CD1c-positive myeloid dendritic cell (primary cell): ENCODE measurements at regions not wholly inside any gene's neighbourhood (a gene's known extent, or its start where the extent isn't known, plus 50 kb on each side); places are given as distances from the start of the nearest gene placed in this dataset.
"Not testable (repeated sequence)": the region's sequence is repeated elsewhere in the genome, so short reads cannot be mapped to it uniquely, and the experiment has no call there.

Source experiments
- DNase-seq: peaks from one replicate; pipeline ENCODE4 v3.0.0-alpha.2; 2016; ENCODE audit errors: extremely low spot score

- no peak for DNase-seq
Observed at GRCh38 chr12:108423486-108423885, 84.4 kb upstream of the CMKLR1 start.

DNA sequence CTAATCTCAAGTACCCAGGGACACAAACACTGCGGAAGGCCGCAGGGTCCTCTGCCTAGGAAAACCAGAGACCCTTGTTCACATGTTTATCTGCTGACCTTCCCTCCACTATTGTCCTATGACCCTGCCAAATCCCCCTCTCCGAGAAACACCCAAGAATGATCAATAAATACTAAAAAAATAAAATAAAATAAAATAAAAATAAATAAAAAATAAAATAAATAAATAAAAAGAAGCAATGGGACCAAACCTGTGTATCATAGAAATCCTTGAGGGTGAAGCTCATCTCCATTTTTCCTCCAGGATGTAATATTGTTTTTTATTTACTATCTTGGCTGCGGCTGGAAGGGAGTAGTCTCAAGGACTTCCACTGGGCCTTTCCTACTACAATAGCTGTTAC is 82.0 kb upstream of the CMKLR1 start:
- not testable (repeated sequence) for DNase-seq

- not testable (repeated sequence) for DNase-seq
Observed at GRCh38 chr12:108420421-108420820, 81.3 kb upstream of the CMKLR1 start.

DNA sequence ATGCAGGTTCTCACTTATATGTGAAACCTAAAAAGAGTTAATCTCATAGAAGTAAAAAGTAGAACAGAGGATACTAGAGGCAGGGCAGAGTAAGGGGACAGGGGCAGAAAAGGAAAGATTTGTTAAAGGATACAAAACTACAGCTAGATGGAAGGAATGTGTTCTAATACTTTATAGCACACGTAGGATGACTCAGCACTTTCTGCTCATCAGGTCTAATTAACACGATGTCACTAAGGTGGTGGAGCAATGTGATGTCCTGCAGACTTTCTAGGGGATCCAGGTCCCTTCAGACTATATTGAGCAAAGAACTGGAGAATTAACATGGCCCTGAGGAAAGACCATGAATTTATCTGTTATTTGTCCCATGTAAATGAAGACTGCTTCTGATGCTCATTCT is 80.8 kb upstream of the CMKLR1 start:
- no peak for DNase-seq

- DNase-seq = no peak
Observed at GRCh38 chr12:108418164-108418890, 79.2 kb upstream of the CMKLR1 start.

DNA sequence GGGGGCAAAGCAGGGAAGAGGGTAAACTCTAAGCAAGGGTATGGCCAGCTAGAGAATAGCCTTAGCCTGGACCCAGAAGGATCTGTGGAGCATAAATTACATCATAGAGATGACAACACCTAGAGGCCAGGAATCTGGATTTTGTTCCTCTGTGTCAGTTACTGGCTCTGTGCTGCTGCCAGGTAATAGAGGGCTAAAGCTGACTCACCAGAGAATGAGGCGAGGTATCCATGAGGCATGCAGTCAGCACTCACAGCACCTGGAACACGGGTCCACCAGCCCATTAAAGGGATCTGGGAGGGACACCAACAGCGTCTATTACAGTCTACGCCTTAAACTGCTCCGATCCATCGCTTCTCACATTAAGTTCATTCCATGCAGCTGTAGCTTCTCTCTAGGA is 74.9 kb upstream of the CMKLR1 start:
- DNase-seq = no peak

- no peak for DNase-seq
Observed at GRCh38 chr12:108410689-108411088, 71.6 kb upstream of the CMKLR1 start.

GRCh38 chr12:108409481-108409880 is 70.4 kb upstream of the CMKLR1 start:
- no peak for DNase-seq

DNA sequence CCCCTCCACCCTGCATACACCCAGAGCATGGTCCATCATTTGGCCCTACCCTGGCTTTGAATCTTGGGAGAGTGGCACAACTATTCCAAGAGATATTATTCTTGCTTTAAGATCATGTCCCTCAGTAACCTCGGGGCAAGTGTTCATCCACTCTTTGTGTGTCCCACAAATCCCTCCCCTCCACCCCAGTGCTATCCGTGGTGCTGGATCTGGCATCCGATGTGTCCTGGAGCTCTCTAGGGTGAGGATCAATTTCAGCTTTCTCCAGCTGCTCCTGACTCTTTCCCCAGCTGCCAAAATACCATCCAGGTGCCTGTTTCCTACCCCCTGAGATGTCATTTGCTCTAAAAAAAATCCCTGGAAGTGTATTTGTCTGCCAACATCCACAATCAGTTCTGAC is 64.8 kb upstream of the CMKLR1 start:
- DNase-seq = no peak

DNA sequence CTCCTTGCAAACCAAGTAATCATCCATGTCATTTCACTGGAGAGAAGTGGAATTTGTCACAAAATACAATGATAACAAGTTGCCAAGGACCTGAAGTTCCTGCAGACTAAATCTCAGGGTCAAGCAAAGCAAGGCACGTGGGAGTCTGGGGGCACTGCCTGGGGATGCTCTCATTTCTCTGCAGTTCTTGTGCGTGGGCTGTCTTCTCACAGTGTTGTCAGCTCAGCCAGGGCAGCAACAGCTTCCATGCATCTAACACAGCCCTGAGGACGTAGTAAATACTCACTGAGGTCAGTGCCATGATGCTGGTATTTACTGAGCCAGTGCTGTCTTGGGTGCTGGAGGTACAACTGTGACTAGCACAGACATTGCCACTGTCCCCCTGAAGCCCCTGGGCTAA is 62.9 kb upstream of the CMKLR1 start:
- DNase-seq = no peak

DNA sequence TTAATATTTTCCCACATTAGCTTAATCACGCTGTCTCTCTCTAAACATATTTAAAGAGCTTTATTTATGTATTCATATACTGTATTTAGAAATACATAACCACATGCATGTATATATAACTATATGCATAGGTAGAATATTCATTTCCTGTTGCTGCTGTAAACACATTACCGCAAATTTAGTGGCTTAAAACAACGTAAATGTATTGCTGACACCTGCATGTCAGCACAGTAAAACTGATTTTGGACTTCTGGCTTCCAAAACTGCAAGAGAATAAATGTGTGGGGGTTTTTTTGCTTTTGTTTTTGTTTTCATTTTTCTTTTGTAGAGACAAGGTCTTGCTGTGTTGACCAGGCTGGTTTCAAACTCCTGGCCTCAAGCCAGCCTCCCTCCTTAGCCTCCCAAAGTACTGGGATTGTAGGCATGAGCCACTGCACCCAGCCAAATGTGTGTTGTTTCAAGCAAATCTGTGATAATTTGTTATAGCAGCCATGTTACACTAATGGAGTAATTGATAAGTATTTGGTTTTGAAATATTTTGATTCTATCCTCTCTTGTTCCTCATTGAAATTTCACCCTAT is 61.9 kb upstream of the CMKLR1 start:
- DNase-seq = no peak

- DNase-seq = no peak
Observed at GRCh38 chr12:108400481-108400880, 61.4 kb upstream of the CMKLR1 start.

- no peak for DNase-seq
Observed at GRCh38 chr12:108400056-108400455, 60.9 kb upstream of the CMKLR1 start.

GRCh38 chr12:108399514-108399913 is 60.4 kb upstream of the CMKLR1 start:
- DNase-seq = no peak

DNA sequence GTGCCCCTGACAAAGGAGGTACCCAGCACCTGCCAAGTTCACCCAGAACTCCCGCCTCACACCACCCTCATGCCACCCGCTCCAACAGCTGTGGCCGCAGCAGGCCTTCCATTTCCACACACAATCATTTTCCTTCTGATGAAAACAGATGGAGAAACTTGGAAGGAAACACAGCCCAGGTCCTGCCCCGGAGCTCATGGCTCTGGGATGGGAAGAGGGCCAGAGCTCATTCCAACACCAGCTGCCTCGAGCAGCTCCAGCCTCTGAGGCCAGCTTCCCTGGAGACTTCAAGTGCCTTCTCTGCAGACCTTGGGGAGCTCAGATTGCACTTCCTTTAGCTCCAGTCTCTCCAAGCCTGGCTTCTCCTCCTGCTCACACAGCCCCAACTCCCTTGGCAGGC is 55.1 kb upstream of the CMKLR1 start:
- no peak for DNase-seq

DNA sequence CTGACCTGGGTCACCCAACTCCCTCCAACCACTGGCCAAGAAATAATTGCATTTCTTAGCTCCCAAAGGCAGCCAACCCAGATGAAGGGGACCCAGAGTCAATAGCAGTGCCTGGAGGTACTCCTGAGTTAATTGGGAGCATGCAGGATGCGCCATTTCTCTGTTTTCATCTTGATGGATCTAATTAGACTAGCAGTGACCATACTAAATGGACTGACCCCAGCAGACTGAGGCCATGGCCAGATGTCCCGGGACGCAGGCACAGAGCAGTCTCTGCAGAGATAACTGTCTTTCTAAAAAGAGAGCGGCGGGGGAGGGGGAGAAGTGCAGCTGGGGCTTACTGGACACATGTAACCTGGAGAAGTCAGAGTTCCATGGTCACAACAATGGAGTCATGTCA is 53.2 kb upstream of the CMKLR1 start:
- DNase-seq = no peak

DNA sequence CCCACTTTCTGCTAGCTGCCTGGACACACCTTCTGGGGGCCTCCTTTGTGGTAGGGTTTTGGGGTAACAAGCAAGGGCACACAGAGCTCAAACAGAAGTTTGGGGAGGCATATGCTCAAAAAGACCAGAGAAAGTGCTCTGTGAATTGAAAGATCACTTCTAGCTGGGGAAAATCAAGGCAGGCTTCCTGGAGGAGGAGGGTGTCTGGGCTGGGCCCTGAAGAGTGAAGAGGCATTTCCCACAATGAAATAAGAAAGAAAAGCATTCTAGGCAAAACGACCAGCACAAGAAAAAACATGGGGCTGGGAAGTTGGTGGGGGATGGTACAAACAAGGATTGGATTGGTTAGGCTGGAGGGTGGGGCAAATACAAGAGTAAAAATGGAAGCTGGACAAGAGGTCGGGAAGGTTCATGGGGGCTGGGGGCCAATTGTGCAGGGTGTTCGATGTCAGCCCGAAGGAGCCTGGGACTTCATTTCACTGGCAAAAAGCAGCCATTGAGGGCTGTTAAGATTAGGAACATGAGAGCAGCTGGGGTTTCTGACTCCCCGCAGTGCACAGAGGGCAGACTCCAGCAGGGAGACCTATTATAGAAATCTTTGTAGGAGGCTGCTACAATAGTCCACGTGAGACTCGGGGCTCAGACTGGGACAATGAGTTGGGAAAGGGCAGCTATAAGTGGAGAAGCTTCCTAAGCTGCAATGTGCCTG is 51.5 kb upstream of the CMKLR1 start:
- no peak for DNase-seq

GRCh38 chr12:108389544-108389943 is 50.4 kb upstream of the CMKLR1 start:
- DNase-seq = no peak
